ENCODE measurements at regions not wholly inside any gene's neighbourhood (a gene's known extent, or its start where the extent isn't known, plus 50 kb on each side); places are given as distances from the start of the nearest gene placed in this dataset.
"Not testable (repeated sequence)": the region's sequence is repeated elsewhere in the genome, so short reads cannot be mapped to it uniquely, and the experiment has no call there.

DNA sequence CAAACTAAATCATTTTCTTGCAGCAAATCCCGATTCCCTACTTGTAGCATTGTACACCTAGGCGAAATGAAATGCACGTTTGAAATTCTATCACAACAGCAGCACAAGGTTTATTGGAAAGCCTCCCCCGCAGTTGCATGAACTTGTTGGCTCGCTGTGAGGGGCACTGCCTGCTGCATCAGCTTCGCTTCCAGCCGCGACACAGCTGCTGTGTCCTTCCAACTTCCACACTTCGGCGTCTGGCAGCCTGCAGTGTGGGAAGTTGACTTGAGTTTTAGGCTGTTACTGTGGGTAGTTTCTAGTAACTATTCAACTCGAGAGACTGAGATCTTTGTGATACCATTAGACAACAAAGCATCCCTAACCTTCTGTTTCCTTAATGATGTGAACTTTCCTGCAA is 315.8 kb upstream of the TPK1 start:
- no peak for DNase-seq (ENCODE audit: low read depth in 4 of 4, low spot score in 2 of 4)

DNA sequence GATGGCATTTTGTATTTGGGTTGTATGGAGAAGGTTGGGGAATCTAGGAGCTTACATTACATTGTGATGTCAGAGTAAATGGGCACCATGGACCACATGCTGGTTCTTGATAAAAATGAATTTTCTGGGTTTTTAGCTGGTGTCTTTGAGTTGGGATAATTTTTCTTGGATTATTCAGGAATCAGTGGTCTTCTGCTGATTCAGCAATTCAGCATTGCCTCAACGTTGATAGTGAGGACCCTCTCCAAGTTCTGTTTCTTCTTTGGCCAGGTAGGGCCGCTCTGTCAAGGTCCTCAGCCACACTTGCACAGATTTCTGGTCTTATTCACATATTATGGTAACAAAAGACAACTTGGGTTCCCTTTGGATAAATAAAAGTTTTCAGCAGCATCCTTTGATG is 312.0 kb upstream of the TPK1 start:
- DNase-seq (ENCODE audit: low read depth in 4 of 4, low spot score in 2 of 4) = no peak

GRCh38 chr7:145143685-145144084 is 307.8 kb upstream of the TPK1 start:
- no peak for DNase-seq (ENCODE audit: low read depth in 4 of 4, low spot score in 2 of 4)

DNA sequence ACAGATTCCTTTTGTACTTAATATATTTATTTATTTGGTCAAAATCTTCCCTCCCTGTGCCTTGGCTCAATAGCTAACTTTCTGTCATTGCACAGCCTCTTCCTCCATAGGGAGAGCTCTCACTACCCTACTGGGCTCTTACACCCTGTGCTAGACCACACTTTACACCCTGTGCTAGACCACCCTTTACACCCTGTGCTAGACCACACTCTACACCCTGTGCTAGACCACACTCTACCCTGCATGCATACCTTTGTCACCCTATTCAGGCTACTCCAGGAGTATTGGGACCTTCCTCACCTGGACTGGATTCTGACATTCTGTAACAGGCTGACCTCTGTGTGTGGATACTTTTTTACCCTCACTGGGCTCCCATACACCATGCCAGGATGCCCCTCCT is 298.5 kb upstream of the TPK1 start:
- DNase-seq (ENCODE audit: low read depth in 4 of 4, low spot score in 2 of 4) = no peak

DNA sequence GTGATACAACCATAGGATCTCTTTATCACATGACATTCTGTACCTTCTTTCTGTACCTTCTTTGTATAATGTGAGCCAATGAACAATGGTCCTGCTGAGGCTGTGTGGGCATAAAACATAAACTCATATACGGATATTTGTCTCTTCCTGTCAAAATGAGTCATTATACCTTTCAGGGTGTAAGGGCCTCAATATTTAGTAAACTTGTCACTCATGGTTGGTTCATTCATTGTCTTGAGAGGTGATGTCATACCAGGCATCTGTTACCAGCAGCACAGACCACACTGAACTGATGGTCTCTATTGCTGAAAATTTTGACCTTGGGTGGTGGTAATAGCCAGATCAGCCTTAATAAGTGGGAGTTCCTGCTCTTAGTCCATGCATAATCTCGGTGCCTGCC is 287.6 kb upstream of the TPK1 start:
- DNase-seq (ENCODE audit: low read depth in 4 of 4, low spot score in 2 of 4) = no peak

- DNase-seq (ENCODE audit: low read depth in 4 of 4, low spot score in 2 of 4) = peak in 1 of 4 donors; percentile 8
These were observed 270.1 kb upstream of the TPK1 start for GRCh38 chr7:145106001-145106400.

- no peak for DNase-seq (ENCODE audit: low read depth in 4 of 4, low spot score in 2 of 4)
These were observed 269.7 kb upstream of the TPK1 start for GRCh38 chr7:145105561-145105960.

DNA sequence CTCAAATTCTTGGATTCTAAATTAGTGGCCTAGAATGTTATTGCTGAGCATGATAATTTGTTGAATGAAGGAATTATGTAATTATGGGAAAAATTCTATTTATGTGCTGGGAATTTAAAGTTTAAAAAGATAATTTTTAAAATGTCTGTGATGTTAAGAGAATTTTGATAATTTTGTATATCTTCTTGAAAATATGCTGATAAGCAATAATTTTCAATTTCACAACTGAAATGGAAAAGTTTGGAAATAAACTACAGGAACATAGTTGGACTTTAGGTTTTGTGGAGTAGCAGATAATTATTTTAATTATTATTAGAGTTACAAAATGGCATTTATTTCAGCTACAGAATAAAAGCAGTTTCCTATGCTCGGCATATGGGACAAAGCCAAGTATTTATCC is 268.5 kb upstream of the TPK1 start:
- no peak for DNase-seq (ENCODE audit: low read depth in 4 of 4, low spot score in 2 of 4)

DNA sequence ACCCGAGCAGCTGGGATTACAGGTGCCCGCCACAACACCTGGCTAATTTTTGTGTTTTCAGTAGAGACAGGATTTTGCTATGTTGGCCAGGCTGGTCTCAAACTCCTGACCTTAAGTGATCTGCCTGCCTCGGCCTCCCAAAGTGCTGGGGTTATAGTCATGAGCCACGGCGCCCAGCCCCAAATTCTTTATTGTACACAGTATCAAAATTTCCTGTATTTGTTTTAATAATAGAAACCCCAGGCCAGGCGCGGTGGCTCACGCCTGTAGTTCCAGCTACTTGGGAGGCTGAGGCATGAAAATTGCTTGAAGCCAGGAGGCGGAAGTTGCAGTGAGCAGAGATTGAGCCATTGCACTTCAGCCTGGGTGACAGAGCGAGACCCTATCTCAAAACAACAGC is 266.3 kb upstream of the TPK1 start:
- not testable (repeated sequence) for DNase-seq (ENCODE audit: low read depth in 4 of 4, low spot score in 2 of 4)

DNA sequence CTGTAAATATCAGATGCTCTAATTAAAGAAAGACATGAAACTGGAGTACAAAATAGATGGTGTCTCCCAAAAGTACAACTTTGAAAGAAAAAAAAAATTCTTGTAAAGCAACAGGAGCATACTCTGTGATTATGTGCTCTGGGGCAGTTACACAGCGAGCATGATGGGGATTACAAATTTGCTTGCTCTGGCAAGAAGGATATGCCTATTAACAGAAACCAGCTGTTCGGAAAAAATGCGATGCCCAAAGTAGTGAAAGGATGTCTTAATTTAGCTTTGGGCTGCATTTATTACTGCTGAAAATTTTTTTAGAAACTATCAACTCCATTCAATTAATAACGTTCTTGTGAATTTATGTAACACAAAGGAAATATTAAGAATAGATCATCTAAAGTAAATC is 256.9 kb upstream of the TPK1 start:
- no peak for DNase-seq (ENCODE audit: low read depth in 4 of 4, low spot score in 2 of 4)

DNA sequence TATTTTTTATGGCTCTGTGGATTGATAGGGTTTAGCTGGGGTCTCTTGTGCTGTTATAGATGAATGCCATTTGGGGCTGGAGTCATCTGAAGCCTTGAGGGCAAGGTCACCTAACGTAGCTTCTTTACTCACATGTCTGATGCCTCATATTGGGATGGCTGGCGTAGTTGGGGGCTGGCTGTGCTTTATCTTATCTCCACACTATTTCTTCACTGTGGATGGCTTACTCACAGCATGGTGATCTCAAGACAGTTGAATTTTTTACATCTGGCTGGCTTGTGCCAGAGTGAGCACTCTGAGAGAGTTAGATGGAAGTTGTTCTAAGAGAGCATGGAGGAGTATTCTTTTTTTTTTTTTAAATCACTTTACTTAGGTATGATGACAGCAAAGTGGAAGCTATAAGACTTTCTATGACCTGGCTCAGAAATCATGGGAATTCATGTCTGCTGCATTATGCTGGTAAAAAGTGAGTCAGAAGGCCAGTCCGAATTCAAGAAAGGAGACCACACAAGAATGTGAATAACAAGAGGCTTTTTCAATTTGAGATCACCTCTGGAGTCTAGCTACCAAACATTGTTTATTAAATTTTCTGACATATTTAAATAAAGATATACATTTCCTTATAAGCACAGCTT is 252.4 kb upstream of the TPK1 start:
- no peak for DNase-seq (ENCODE audit: low read depth in 4 of 4, low spot score in 2 of 4)

GRCh38 chr7:145082366-145083161 is 246.7 kb upstream of the TPK1 start:
- DNase-seq (ENCODE audit: low read depth in 4 of 4, low spot score in 2 of 4) = no peak

GRCh38 chr7:145065473-145065872 is 229.6 kb upstream of the TPK1 start:
- DNase-seq (ENCODE audit: low read depth in 4 of 4, low spot score in 2 of 4) = no peak

- no peak for DNase-seq (ENCODE audit: low read depth in 4 of 4, low spot score in 2 of 4)
These were observed 228.3 kb upstream of the TPK1 start for GRCh38 chr7:145064114-145064513.

- no peak for DNase-seq (ENCODE audit: low read depth in 4 of 4, low spot score in 2 of 4)
These were observed 217.9 kb upstream of the TPK1 start for GRCh38 chr7:145053781-145054180.

DNA sequence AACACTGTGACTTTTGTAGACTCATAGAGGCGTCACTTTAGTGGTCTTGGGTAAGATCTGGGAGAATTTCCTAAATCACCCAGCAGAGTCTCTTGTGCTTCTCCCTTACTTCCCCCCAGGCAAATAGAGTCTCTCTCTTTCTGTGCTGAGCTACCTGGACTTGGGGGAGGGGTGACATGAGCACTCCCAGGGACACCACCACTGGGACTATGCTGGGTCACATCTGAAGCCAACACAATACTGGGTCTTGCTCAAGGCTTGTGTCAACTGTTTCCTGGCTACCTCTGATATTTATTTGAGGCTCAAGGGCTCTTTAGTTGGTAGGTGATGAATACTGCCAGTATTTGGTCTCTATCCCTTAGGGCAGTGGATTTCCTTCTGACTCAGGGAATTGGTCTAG is 214.6 kb upstream of the TPK1 start:
- DNase-seq (ENCODE audit: low read depth in 4 of 4, low spot score in 2 of 4) = no peak

GRCh38 chr7:145036604-145037405 is 201.0 kb upstream of the TPK1 start:
- DNase-seq (ENCODE audit: low read depth in 4 of 4, low spot score in 2 of 4) = peak; percentile 18 to 34 (median 22)

DNA sequence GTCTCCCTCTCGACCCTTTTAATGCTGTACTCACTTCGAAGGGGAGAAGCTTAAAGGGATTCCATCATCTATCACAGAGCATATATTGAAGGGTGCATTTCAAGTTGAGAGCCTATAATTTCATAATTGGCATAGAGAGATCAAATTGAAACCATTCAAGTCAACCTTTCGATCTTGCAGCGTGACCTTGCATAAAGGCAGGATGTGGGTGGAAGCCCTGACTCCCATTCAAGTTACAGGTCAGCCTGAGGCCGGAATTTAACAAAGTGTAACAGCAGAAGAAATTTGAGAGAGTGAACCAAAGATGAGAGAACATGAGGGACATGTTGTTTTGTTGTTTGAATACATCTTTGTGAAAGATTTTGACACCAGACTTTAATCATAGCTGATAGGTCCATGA is 195.3 kb upstream of the TPK1 start:
- DNase-seq (ENCODE audit: low read depth in 4 of 4, low spot score in 2 of 4) = no peak

GRCh38 chr7:145030754-145031153 is 194.9 kb upstream of the TPK1 start:
- no peak for DNase-seq (ENCODE audit: low read depth in 4 of 4, low spot score in 2 of 4)

DNA sequence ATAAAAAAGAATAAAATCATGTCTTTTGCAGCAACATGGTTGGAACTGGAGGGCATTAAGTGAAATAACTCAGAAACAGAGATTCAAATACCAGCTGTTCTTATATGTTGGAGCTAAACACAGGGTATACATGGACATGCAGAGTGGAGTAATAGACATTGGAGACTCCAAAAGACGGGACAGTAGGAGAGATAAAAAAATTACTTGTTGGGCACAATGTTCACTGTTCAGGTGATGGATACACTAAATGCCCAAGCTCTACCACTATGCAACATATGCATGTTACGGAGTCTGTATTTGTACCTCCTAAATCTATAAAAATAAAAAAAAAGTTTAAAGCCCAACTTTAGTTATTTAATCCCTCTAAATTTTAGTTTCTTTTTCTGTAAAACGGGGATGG is 184.6 kb upstream of the TPK1 start:
- DNase-seq (ENCODE audit: low read depth in 4 of 4, low spot score in 2 of 4) = no peak

DNA sequence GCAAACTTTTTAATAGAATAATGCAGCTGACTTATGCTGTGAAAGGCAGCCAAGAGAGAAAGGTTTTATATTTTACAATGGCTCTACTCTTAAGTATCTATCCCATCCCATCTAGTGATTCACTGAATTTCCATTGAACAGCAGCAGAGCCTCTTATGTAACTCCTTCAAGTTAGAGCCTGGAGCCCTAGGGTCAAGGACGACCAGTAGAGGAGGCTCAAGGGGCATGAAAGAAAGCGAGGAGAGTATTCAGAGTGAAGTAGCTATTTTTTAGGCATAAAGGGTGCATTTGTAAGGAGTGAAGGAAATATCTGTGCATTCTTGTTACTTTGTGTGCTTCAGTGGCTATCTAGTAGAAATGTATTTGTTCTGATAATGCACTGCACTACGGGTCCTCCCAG is 180.2 kb upstream of the TPK1 start:
- no peak for DNase-seq (ENCODE audit: low read depth in 4 of 4, low spot score in 2 of 4)

DNA sequence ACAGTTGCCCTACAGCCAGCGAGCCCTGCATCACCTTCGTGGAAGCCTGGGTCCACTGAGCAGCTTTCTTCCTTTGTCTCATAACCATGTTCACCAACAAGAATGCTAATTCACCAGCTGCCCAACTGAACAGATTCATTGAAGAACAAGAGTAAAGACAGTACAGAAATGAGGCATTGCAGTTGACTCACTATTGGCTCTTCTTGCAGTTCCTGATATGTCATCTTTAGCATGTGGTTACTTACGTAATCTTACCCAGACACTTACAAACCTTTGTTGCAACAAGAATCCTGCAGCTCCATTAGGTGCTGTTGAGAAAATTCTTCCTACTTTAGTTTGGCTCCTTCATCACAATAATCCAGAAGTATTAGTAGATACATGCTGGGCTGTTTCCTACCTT is 174.0 kb upstream of the TPK1 start:
- DNase-seq (ENCODE audit: low read depth in 4 of 4, low spot score in 2 of 4) = no peak

All from left renal cortex interstitium (tissue), 4 donors.